CD14-positive monocyte (primary cell): ENCODE measurements at regions not wholly inside any gene's neighbourhood (a gene's known extent, or its start where the extent isn't known, plus 50 kb on each side); places are given as distances from the start of the nearest gene placed in this dataset.

Experiments
- DNase-seq, 3 donors: peaks; one replicate each; pipeline ENCODE4 v3.0.0-alpha.2; 2011 to 2022
- H2AFZ ChIP-seq: 2 replicates; pipeline ENCODE4 v1.6.0; 2012; ENCODE audit warnings: mild to moderate bottlenecking, low read depth, low read length, inconsistent platforms; ENCODE audit not compliant: insufficient read depth, poor library complexity, severe bottlenecking
- H3K27ac ChIP-seq, 2 donors: 1 replicate in 1 of 2; 2 replicates in 1 of 2; pipeline ENCODE4 v1.5.1; 2012 to 2013; ENCODE audit warnings: low read length in 2 of 2, control low read depth in 1 of 2, inconsistent platforms in 1 of 2, low read depth in 1 of 2, mild to moderate bottlenecking in 1 of 2
- H3K27me3 ChIP-seq, 2 donors: one replicate each; pipeline versions ENCODE4 v1.6.0 to v1.6.1; 2011 to 2013; ENCODE audit warnings: low read length in 2 of 2; ENCODE audit not compliant: control insufficient read depth in 2 of 2, insufficient read depth in 2 of 2
- H3K36me3 ChIP-seq, 2 donors: replicated peaks in 1 of 2; 1 replicate in 1 of 2; 2 replicates in 1 of 2; pipeline versions ENCODE4 v1.5.1 to v1.6.1; 2012 to 2013; ENCODE audit warnings: low read length in 2 of 2, control low read depth in 1 of 2, inconsistent platforms in 1 of 2, mild to moderate bottlenecking in 1 of 2; ENCODE audit not compliant: insufficient read depth in 2 of 2, control insufficient read depth in 1 of 2
- H3K4me1 ChIP-seq, 2 donors: 1 replicate in 1 of 2; 2 replicates in 1 of 2; pipeline versions ENCODE4 v1.5.1 to v1.6.1; 2012 to 2013; ENCODE audit warnings: low read length in 2 of 2, control low read depth in 1 of 2, inconsistent platforms in 1 of 2, mild to moderate bottlenecking in 1 of 2, moderate library complexity in 1 of 2; ENCODE audit not compliant: insufficient read depth in 2 of 2, control insufficient read depth in 1 of 2
- H3K4me2 ChIP-seq: replicated peaks from 2 replicates; pipeline ENCODE3; 2012; ENCODE audit warnings: low read length, moderate library complexity, mild to moderate bottlenecking; ENCODE audit not compliant: poor library complexity, severe bottlenecking; ENCODE audit errors: extremely low read depth
- H3K4me3 ChIP-seq, 3 experiments: fragments of 200-600 bp in 1 of 3; sonication (generic) in 1 of 3; replicated peaks in 1 of 3; 1 replicate in 2 of 3; 2 replicates in 1 of 3; pipeline ENCODE4 v1.5.1; 2011 to 2013; ENCODE audit warnings: low read length in 3 of 3, mild to moderate bottlenecking in 3 of 3, control low read depth in 2 of 3, low read depth in 2 of 3, inconsistent platforms in 1 of 3, moderate library complexity in 1 of 3
- H3K79me2 ChIP-seq: 2 replicates; pipeline ENCODE4 v1.6.0; 2012; ENCODE audit warnings: mild to moderate bottlenecking, control low read depth, inconsistent platforms, low read length, moderate library complexity; ENCODE audit not compliant: insufficient read depth
- H3K9ac ChIP-seq: 2 replicates; pipeline ENCODE4 v1.6.0; 2017; ENCODE audit warnings: low read length, mild to moderate bottlenecking; ENCODE audit not compliant: insufficient read depth, poor library complexity, severe bottlenecking
- H3K9me3 ChIP-seq, 2 donors: replicated peaks in 1 of 2; 1 replicate in 1 of 2; 2 replicates in 1 of 2; pipeline versions ENCODE4 v1.5.1 to v1.6.1; 2012 to 2013; ENCODE audit warnings: low read length in 2 of 2, control low read depth in 1 of 2; ENCODE audit not compliant: control insufficient read depth in 1 of 2, insufficient read depth in 1 of 2
- H4K20me1 ChIP-seq: 2 replicates; pipeline ENCODE4 v1.6.0; 2012; ENCODE audit warnings: mild to moderate bottlenecking, low read length, control low read depth, moderate library complexity; ENCODE audit not compliant: insufficient read depth
- H3K27ac Mint-ChIP-seq, 7 donors: one replicate each; pipeline ENCODE4 v1.8.0; 2020; ENCODE audit warnings: mild to moderate bottlenecking in 7 of 7, mixed read lengths in 7 of 7, moderate library complexity in 6 of 7, inconsistent platforms in 2 of 7
- H3K27me3 Mint-ChIP-seq, 3 donors: one replicate each; pipeline ENCODE4 v1.8.0; 2021 to 2022; ENCODE audit warnings: low read depth in 3 of 3, mild to moderate bottlenecking in 3 of 3, mixed read lengths in 3 of 3, moderate library complexity in 3 of 3, inconsistent platforms in 1 of 3
- H3K36me3 Mint-ChIP-seq, 2 donors: one replicate each; pipeline ENCODE4 v1.8.0; 2020; ENCODE audit warnings: mixed read lengths in 2 of 2, inconsistent platforms in 1 of 2, mild to moderate bottlenecking in 1 of 2
- H3K4me1 Mint-ChIP-seq: one replicate; pipeline ENCODE4 v1.8.0; 2020; ENCODE audit warnings: mild to moderate bottlenecking, mixed read lengths
- H3K4me3 Mint-ChIP-seq, 2 donors: one replicate each; pipeline ENCODE4 v1.8.0; 2020; ENCODE audit warnings: mild to moderate bottlenecking in 2 of 2, mixed read lengths in 2 of 2, moderate library complexity in 1 of 2
- H3K9me3 Mint-ChIP-seq, 7 donors: one replicate each; pipeline ENCODE4 v1.8.0; 2020 to 2022; ENCODE audit warnings: mixed read lengths in 7 of 7, mild to moderate bottlenecking in 6 of 7, moderate library complexity in 6 of 7, inconsistent platforms in 2 of 7
- CTCF ChIP-seq: fragments of 200-600 bp; IDR thresholded peaks from one replicate; pipeline ENCODE4 v1.8.0; 2022; ENCODE audit warnings: antibody characterized with exemption, mild to moderate bottlenecking
- WGBS: methylation state at CpG from one replicate; pipeline ENCODE4 v1.1.5; 2013; ENCODE audit warnings: missing lambda C conversion rate; ENCODE audit not compliant: insufficient coverage; 5-methylcytosine and 5-hydroxymethylcytosine counted together
- intact Hi-C, 2 donors: fragments of 100-400 bp; cut with micrococcal nuclease; formaldehyde crosslinking; loops; one replicate each; pipeline versions ENCODE4 v1.15.0 to v1.15.1; 2023

- Histone ChIP-seq H3K4me2 (no peak overlapping the region), H3K4me1 (no peaks in the 10 kb centered on the region), H4K20me1 (no peaks in the 10 kb centered on the region), H3K27ac (no peak overlapping the region), H3K36me3 (no peaks in the 10 kb centered on the region), H3K27me3 (no peaks in the 10 kb centered on the region), H2AFZ (no peak overlapping the region), H3K4me3 (no peak overlapping the region), H3K9ac (no peak overlapping the region), H3K9me3 (no peaks in the 10 kb centered on the region), H3K79me2 (no peaks in the 10 kb centered on the region)
- DNase-seq = no peak
- no peaks in the 10 kb centered on the region for H3K4me1 Mint-ChIP-seq
- H3K36me3 Mint-ChIP-seq = no peaks in the 10 kb centered on the region
- H3K4me3 Mint-ChIP-seq = no peak overlapping the region
- peaks cover 0 to 2% (median 0%) of the 10 kb centered on the region in 7 donors for H3K9me3 Mint-ChIP-seq
- 100% methylated on average over 1 of the region's 4 CpGs for WGBS
- H3K27ac Mint-ChIP-seq = no peak overlapping the region
- intact Hi-C loops = no loop called here
- peaks cover 0 to 4% (median 2%) of the 10 kb centered on the region in 3 donors for H3K27me3 Mint-ChIP-seq
- TF ChIP-seq CTCF = no peak
Observed at GRCh38 chr9:14451949-14452348, 138.0 kb upstream of the NFIB start.

GRCh38 chr9:14447103-14447502, 133.2 kb upstream of the NFIB start:
- Mint-ChIP-seq H3K27ac (no peak overlapping the region), H3K9me3 (peaks cover 0 to 3% (median 2%) of the 10 kb centered on the region in 7 donors), H3K4me1 (no peaks in the 10 kb centered on the region), H3K36me3 (no peaks in the 10 kb centered on the region), H3K4me3 (no peak overlapping the region), H3K27me3 (peaks cover 0 to 2% (median 0%) of the 10 kb centered on the region in 3 donors)
- Histone ChIP-seq H3K9ac (no peak overlapping the region), H2AFZ (no peak overlapping the region), H3K9me3 (no peaks in the 10 kb centered on the region), H3K27me3 (no peaks in the 10 kb centered on the region), H3K4me3 (no peak overlapping the region), H3K36me3 (no peaks in the 10 kb centered on the region), H3K4me1 (no peaks in the 10 kb centered on the region), H4K20me1 (no peaks in the 10 kb centered on the region), H3K79me2 (no peaks in the 10 kb centered on the region), H3K27ac (no peak overlapping the region), H3K4me2 (no peak overlapping the region)
- intact Hi-C loops = no loop called here
- DNase-seq = no peak
- TF ChIP-seq CTCF = no peak
- WGBS = no CpG with 5 or more reads among the region's 3 CpGs
